Nephron (organoid): ENCODE measurements at regions not wholly inside any gene's neighbourhood (a gene's known extent, or its start where the extent isn't known, plus 50 kb on each side); places are given as distances from the start of the nearest gene placed in this dataset.

Source experiments
- H3K27ac Mint-ChIP-seq, 3 experiments: 2 replicates each; pipeline ENCODE4 v1.8.0; 2020; ENCODE audit warnings: mixed read lengths in 3 of 3, mild to moderate bottlenecking in 2 of 3, moderate library complexity in 1 of 3
- H3K27me3 Mint-ChIP-seq: 2 replicates; pipeline ENCODE4 v1.8.0; 2021; ENCODE audit warnings: low read depth, mild to moderate bottlenecking, moderate library complexity, mixed read lengths
- H3K36me3 Mint-ChIP-seq: 2 replicates; pipeline ENCODE4 v1.8.0; 2020; ENCODE audit warnings: low read depth, mixed read lengths
- H3K4me1 Mint-ChIP-seq: 2 replicates; pipeline ENCODE4 v1.8.0; 2020; ENCODE audit warnings: mixed read lengths
- H3K4me3 Mint-ChIP-seq, 3 experiments: 2 replicates each; pipeline ENCODE4 v1.8.0; 2020; ENCODE audit warnings: mild to moderate bottlenecking in 3 of 3, mixed read lengths in 3 of 3, moderate library complexity in 2 of 3
- H3K9me3 Mint-ChIP-seq: 2 replicates; pipeline ENCODE4 v1.8.0; 2020; ENCODE audit warnings: mixed read lengths
- CTCF ChIP-seq, 3 experiments: fragments of 200-600 bp; sonication (generic); IDR thresholded peaks; one replicate each; pipeline ENCODE4 v1.5.0; 2021; ENCODE audit warnings: antibody characterized with exemption in 3 of 3; ENCODE audit not compliant: unreplicated experiment in 3 of 3

DNA sequence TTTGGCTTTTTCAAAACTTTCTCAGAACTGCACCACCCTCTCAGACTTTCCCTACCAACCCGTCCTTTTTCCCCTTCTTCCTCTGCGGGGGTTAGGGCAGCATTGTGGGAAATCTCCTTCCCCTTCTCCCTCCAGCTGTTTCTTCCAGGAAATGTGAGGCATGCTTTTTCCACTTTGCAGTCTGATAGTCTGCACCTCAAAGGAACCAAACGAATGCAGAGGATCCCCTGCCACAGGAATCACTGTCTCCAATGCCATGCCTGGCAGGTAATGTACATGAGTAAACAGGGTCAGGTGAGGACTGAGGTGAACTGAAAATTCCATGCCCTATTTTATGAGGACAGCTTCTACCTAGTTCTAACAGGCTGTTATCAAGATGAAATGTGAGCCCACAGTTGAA, 218.4 kb downstream of the BCAS1 start:
- Mint-ChIP-seq H3K4me3 (no peak overlapping the region), H3K27me3 (peaks cover 3% of the 10 kb centered on the region), H3K27ac (no peak overlapping the region), H3K36me3 (no peaks in the 10 kb centered on the region), H3K9me3 (no peaks in the 10 kb centered on the region), H3K4me1 (no peaks in the 10 kb centered on the region)
- TF ChIP-seq CTCF (IDR thresholded peaks at IDR 0.05; ENCODE audit: unreplicated experiment in 3 of 3) = no peak

GRCh38 chr20:53850319-53850718, 220.1 kb downstream of the BCAS1 start:
- Mint-ChIP-seq H3K27me3 (peaks cover 3% of the 10 kb centered on the region), H3K36me3 (no peaks in the 10 kb centered on the region), H3K4me1 (no peaks in the 10 kb centered on the region), H3K9me3 (no peaks in the 10 kb centered on the region), H3K4me3 (no peak overlapping the region), H3K27ac (no peak overlapping the region)
- TF ChIP-seq CTCF (IDR thresholded peaks at IDR 0.05; ENCODE audit: unreplicated experiment in 3 of 3) = no peak

DNA sequence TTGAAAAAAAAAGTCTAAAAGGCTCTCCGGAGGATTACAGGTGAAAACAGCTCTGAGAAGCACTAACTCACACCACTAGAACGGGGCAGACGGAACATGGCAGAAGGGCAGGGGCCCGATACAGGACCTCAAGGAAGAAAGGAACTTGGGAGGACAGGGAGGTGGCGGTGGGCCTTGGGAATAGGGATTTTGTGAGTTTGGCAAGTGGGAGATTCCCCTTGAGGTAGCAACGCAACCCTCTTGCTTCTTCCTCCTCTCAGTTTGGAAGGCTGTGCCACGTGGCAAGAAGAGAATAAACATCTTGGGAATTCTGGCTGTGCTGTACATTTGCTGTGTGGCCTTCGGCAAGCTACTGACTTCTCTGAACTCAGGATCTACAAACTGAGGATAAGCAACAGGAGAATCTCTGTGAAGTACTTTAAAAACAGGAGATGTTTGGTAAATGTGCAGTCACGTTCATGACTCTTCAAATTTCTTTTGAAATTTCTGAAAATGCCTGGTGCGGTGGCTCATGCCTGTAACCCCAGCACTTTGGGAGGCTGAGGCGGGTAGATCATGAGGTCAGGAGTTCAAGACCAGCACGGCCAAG, 220.8 kb downstream of the BCAS1 start:
- Mint-ChIP-seq H3K27me3 (peaks cover 3% of the 10 kb centered on the region), H3K4me3 (no peak overlapping the region), H3K36me3 (no peaks in the 10 kb centered on the region), H3K4me1 (no peaks in the 10 kb centered on the region), H3K9me3 (no peaks in the 10 kb centered on the region), H3K27ac (no peak overlapping the region)
- TF ChIP-seq CTCF (IDR thresholded peaks at IDR 0.05; ENCODE audit: unreplicated experiment in 3 of 3) = no peak

DNA sequence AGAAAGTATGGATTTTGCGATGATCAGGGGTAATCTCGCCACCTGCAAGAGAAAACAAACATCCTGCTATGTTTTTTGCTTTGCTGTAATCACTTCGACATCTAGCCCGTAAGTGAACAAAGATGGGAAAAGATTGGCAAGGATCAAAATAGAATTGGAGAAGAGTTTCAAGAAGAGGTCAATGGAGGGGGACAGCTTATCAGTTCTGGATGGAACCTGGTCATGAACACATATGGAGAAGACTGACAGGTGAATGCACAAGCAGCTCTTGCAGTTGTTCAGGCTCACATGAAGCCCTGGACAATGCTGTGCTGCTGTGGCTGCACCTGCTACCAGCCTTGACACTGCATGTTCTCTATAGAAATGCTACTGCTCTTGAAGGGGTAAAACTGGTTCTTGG, 222.1 kb downstream of the BCAS1 start:
- Mint-ChIP-seq H3K36me3 (no peaks in the 10 kb centered on the region), H3K27ac (no peak overlapping the region), H3K4me3 (no peak overlapping the region), H3K9me3 (no peaks in the 10 kb centered on the region), H3K27me3 (peaks cover 3% of the 10 kb centered on the region), H3K4me1 (no peaks in the 10 kb centered on the region)
- no peak for TF ChIP-seq CTCF (IDR thresholded peaks at IDR 0.05; ENCODE audit: unreplicated experiment in 3 of 3)

DNA sequence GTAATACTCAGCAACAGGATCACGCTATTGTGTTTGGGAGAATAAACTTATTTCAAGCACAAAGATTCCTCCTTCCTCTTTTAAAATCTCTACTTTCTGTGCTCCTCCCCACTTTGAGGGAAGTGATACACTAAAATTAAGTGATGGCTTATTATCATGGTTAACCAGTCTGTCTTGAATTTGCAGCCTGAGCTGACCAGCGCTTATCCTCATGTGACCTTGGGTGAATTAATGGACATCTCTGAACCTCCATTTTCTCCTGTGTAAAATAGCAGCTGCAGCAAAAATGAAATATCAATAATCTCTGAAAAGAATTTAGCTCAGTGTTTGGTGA, 222.6 kb downstream of the BCAS1 start:
- H3K27me3 Mint-ChIP-seq = peaks cover 3% of the 10 kb centered on the region
- H3K4me3 Mint-ChIP-seq = no peak overlapping the region
- H3K4me1 Mint-ChIP-seq = no peaks in the 10 kb centered on the region
- TF ChIP-seq CTCF (IDR thresholded peaks at IDR 0.05; ENCODE audit: unreplicated experiment in 3 of 3) = no peak
- H3K9me3 Mint-ChIP-seq = no peaks in the 10 kb centered on the region
- no peaks in the 10 kb centered on the region for H3K36me3 Mint-ChIP-seq
- H3K27ac Mint-ChIP-seq = no peak overlapping the region

- no peak for TF ChIP-seq CTCF (IDR thresholded peaks at IDR 0.05; ENCODE audit: unreplicated experiment in 3 of 3)
- Mint-ChIP-seq H3K36me3 (no peaks in the 10 kb centered on the region), H3K4me3 (no peak overlapping the region)
Measured at GRCh38 chr20:53847139-53847836, 223.1 kb downstream of the BCAS1 start.

More at GRCh38 chr20:53847139-53847836, 223.1 kb downstream of the BCAS1 start:
- peaks cover 3% of the 10 kb centered on the region for H3K27me3 Mint-ChIP-seq
- H3K9me3 Mint-ChIP-seq = no peaks in the 10 kb centered on the region
- no peak overlapping the region for H3K27ac Mint-ChIP-seq
- H3K4me1 Mint-ChIP-seq = no peaks in the 10 kb centered on the region
